ENCODE measurements at regions not wholly inside any gene's neighbourhood (a gene's known extent, or its start where the extent isn't known, plus 50 kb on each side); places are given as distances from the start of the nearest gene placed in this dataset.

DNA sequence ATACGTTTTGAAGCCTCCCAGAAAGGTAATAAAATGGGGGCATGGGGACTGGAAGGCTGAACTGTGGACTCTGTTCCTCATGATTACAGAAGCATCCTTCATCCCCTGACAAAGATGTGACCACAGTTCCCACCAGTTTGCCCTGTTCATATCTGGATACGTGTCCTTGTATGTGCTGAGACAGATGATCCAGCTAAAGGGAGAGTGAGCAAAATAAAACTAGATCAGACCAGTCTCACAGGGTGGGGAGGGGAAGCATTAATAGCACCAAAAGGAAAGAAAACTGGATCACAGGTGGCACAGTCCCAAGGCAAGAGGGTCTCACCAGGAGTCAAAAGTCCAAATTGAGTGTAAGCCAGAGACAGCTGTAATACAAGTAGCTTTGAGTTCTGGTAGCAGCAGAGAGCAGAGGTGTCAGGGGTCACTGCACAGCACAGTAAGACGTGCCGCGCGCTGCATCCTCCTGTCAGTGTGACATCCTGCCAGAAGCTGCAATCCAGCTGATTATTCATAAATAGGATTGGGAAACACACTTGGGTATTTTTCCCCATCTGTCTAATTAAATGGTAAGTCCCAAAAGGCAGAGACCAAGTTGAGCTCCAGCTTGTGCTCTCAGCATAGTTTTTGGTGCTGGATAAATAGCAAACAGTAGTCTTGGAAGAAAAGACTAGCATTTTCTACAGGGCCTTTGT is 560.0 kb upstream of the CFAP20DC start:
- H3K36me3 ChIP-seq = no peaks in the 10 kb centered on the region
- TF ChIP-seq POLR2AphosphoS5 (IDR thresholded peaks at IDR 0.05) (peak in 1 of 2 donors; percentile 52), POLR2A (IDR thresholded peaks at IDR 0.05) (no peak)
- no peaks in the 10 kb centered on the region for H3K27me3 ChIP-seq
- DNase-seq (peak in 1 of 2 donors; percentile 10), ATAC-seq (ENCODE audit: low FRiP score in 2 of 2) (peak; percentile 39 to 71)
- H3K4me1 ChIP-seq = peaks cover 0 to 11% (median 3%) of the 10 kb centered on the region in 4 donors
- no peak overlapping the region for H3K4me3 ChIP-seq
- WGBS, 2 donors = 68 to 79% methylated on average over 6 of the region's 6 CpGs
- no peaks in the 10 kb centered on the region for H3K9me3 ChIP-seq
- no peak overlapping the region for H3K27ac ChIP-seq

DNA sequence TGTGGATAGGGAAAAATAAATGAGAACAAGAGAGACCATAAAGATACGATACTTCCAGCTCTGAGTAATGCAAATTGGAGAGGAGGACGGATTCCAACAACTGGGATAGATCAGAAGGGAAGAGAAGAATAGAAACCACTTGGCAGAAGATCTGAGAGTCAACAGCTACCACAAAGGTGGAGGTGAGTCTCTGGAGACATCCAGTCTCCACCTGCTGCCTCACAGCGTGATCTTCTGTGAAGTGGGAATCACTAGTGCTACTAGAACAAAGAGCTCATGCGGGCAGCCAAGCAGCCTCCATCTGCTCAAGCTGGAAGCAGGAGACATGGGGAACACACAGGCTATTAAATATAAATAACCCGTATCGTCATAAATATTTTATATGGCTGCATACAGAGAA is 558.5 kb upstream of the CFAP20DC start:
- no peak overlapping the region for H3K4me3 ChIP-seq
- peaks cover 0 to 11% (median 3%) of the 10 kb centered on the region in 4 donors for H3K4me1 ChIP-seq
- H3K27me3 ChIP-seq = no peaks in the 10 kb centered on the region
- TF ChIP-seq POLR2A (IDR thresholded peaks at IDR 0.05) = no peak
- TF ChIP-seq, protein P1, sequence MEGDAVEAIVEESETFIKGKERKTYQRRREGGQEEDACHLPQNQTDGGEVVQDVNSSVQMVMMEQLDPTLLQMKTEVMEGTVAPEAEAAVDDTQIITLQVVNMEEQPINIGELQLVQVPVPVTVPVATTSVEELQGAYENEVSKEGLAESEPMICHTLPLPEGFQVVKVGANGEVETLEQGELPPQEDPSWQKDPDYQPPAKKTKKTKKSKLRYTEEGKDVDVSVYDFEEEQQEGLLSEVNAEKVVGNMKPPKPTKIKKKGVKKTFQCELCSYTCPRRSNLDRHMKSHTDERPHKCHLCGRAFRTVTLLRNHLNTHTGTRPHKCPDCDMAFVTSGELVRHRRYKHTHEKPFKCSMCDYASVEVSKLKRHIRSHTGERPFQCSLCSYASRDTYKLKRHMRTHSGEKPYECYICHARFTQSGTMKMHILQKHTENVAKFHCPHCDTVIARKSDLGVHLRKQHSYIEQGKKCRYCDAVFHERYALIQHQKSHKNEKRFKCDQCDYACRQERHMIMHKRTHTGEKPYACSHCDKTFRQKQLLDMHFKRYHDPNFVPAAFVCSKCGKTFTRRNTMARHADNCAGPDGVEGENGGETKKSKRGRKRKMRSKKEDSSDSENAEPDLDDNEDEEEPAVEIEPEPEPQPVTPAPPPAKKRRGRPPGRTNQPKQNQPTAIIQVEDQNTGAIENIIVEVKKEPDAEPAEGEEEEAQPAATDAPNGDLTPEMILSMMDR (IDR thresholded peaks at IDR 0.05) = no peak
- no peak for TF ChIP-seq EP300 (IDR thresholded peaks at IDR 0.05)
- TF ChIP-seq POLR2AphosphoS5 (IDR thresholded peaks at IDR 0.05) = no peak
- no peaks in the 10 kb centered on the region for H3K36me3 ChIP-seq
- no peaks in the 10 kb centered on the region for H3K9me3 ChIP-seq
- H3K27ac ChIP-seq = no peak overlapping the region
- 93 to 95% methylated on average over 6 of the region's 6 CpGs for WGBS, 2 donors
- no peak for ATAC-seq (ENCODE audit: low FRiP score in 2 of 2)
- DNase-seq = no peak

DNA sequence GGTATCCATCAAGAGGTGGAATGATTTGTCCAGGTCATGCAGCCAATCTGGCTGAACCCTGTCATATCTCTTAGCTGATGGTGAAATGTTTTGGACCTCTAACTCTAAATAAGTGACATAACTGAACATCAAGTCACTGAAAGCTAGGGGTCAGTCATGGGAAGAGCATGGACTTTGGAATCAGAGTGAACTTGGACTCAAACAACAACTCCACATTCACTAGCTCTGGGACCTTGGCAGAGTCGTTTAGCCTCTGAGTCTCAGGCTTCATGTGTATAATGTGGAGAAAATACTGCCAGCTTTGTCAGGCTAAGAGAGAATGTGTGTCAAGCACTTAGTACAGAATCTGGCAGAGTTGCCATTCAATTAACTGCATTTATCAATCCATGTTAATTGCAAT is 557.8 kb upstream of the CFAP20DC start:
- Histone ChIP-seq H3K27me3 (no peaks in the 10 kb centered on the region), H3K4me3 (no peak overlapping the region), H3K9me3 (no peaks in the 10 kb centered on the region), H3K36me3 (no peaks in the 10 kb centered on the region), H3K27ac (no peak overlapping the region), H3K4me1 (peaks cover 0 to 11% (median 3%) of the 10 kb centered on the region in 4 donors)
- TF ChIP-seq, protein P1 (IDR thresholded peaks at IDR 0.05) = peak in 2 of 6 experiments; percentile 13 to 25
- no peak for TF ChIP-seq POLR2AphosphoS5 (IDR thresholded peaks at IDR 0.05)
- no peak for TF ChIP-seq POLR2A (IDR thresholded peaks at IDR 0.05)
- no peak for TF ChIP-seq EP300 (IDR thresholded peaks at IDR 0.05)
- WGBS, 2 donors = 35 to 50% methylated on average over 1 of the region's 1 CpG
- DNase-seq (no peak), ATAC-seq (ENCODE audit: low FRiP score in 2 of 2) (peak in 1 of 2 donors; percentile 35)

DNA sequence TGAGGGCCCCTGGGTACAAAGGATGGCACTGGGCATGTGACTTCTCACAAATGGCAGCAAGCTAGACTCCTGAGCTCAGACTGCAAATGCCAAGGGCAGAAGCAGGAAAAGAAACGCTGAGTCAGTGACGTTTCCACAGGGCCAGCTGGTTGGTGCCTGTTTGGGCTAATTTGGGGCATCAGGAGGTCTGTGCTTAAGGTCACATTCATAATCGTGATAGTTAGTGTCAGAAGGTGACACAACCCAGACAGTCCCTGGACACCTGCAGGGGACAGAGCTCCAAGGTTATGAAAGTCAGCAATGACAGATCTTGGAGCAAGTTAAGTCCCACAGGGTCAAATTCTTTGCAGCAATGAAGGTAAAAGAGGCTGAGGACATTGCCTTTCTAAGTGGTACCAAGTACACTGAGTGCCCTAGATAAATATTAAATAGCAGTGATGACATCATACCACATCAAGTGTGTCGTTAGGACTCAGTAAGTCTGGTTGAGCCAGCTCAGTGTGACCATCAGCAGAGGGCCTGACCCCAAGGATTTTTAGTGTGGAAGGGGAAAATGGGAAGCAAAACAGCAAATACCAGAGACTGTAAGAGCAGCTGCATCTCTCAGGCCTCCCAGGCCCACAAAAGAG is 556.9 kb upstream of the CFAP20DC start:
- Histone ChIP-seq H3K36me3 (no peaks in the 10 kb centered on the region), H3K27me3 (no peaks in the 10 kb centered on the region), H3K4me3 (no peak overlapping the region), H3K4me1 (peaks cover 0 to 11% (median 3%) of the 10 kb centered on the region in 4 donors), H3K9me3 (no peaks in the 10 kb centered on the region), H3K27ac (no peak overlapping the region)
- TF ChIP-seq, protein P1 (IDR thresholded peaks at IDR 0.05) = no peak
- TF ChIP-seq POLR2AphosphoS5 (IDR thresholded peaks at IDR 0.05) (no peak), EP300 (IDR thresholded peaks at IDR 0.05) (no peak), POLR2A (IDR thresholded peaks at IDR 0.05) (no peak)
- DNase-seq (no peak), ATAC-seq (ENCODE audit: low FRiP score in 2 of 2) (peak; percentile 20 to 64)
- WGBS, 2 donors = 49 to 55% methylated on average over 4 of the region's 4 CpGs

DNA sequence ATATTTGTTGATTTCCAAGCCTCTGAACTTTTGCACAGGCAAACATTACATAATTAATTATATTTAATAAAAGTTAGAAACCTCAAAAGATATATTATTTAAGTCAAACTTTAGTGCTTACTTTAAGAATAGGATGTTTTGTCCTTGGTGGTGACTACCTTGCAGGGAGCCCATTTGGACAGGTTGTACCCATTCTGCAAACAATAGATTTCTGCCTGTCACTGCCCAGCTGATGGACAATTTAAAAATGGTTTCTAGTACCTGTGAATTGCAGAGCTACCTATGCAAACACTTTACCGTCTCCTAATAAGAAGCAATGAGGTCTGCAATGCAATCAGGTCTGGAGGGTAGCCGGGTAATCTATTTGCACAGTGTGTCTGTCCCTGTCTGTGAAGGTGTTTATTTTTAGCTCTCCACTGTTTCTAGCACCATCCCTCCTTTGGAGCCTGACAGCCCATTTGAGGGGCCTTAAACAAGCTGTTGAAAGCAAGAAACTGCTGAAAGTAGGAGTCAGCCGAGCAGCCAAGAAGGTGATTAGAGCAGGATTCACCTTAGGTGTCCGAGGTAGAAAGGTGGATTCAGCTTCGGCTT is 556.2 kb upstream of the CFAP20DC start:
- Histone ChIP-seq H3K4me3 (no peak overlapping the region), H3K4me1 (peaks cover 0 to 11% (median 3%) of the 10 kb centered on the region in 4 donors), H3K9me3 (no peaks in the 10 kb centered on the region), H3K36me3 (no peaks in the 10 kb centered on the region), H3K27ac (no peak overlapping the region), H3K27me3 (no peaks in the 10 kb centered on the region)
- TF ChIP-seq POLR2AphosphoS5 (IDR thresholded peaks at IDR 0.05) (no peak), POLR2A (IDR thresholded peaks at IDR 0.05) (no peak), EP300 (IDR thresholded peaks at IDR 0.05) (no peak)
- TF ChIP-seq, protein P1 (IDR thresholded peaks at IDR 0.05) = no peak
- DNase-seq (no peak), ATAC-seq (ENCODE audit: low FRiP score in 2 of 2) (no peak)
- WGBS, 2 donors = 84 to 92% methylated on average over 5 of the region's 5 CpGs
